EL (cell line): ENCODE measurements at regions not wholly inside any gene's neighbourhood (a gene's known extent, or its start where the extent isn't known, plus 50 kb on each side); places are given as distances from the start of the nearest gene placed in this dataset.
"Not testable (repeated sequence)": the region's sequence is repeated elsewhere in the genome, so short reads cannot be mapped to it uniquely, and the experiment has no call there.

Experiments
- DNase-seq: peaks from one replicate; pipeline ENCODE4 v3.0.0-alpha.2; 2016

GRCh38 chr1:212155219-212155618 lies 119.7 kb downstream of the DTL start:
- DNase-seq = no peak

GRCh38 chr1:212157252-212157651 lies 121.7 kb downstream of the DTL start:
- no peak for DNase-seq

- no peak for DNase-seq
Observed at GRCh38 chr1:212158912-212159796, 123.6 kb downstream of the DTL start.

GRCh38 chr1:212161231-212161781 lies 123.9 kb upstream of the PPP2R5A start:
- DNase-seq = peak; percentile 83

- peak; percentile 32 for DNase-seq
Observed at GRCh38 chr1:212162635-212163034, 122.6 kb upstream of the PPP2R5A start.

- DNase-seq = no peak
Observed at GRCh38 chr1:212164095-212164872, 120.9 kb upstream of the PPP2R5A start.

GRCh38 chr1:212166244-212166643 lies 119.0 kb upstream of the PPP2R5A start:
- no peak for DNase-seq

- no peak for DNase-seq
Observed at GRCh38 chr1:212166644-212167043, 118.6 kb upstream of the PPP2R5A start.

GRCh38 chr1:212167098-212167497 lies 118.1 kb upstream of the PPP2R5A start:
- peak; percentile 68 for DNase-seq

- DNase-seq = no peak
Observed at GRCh38 chr1:212173567-212173966, 111.6 kb upstream of the PPP2R5A start.

- not testable (repeated sequence) for DNase-seq
Observed at GRCh38 chr1:212174295-212174694, 110.9 kb upstream of the PPP2R5A start.

GRCh38 chr1:212177542-212177941 lies 107.7 kb upstream of the PPP2R5A start:
- DNase-seq = no peak

GRCh38 chr1:212178851-212179250 lies 106.4 kb upstream of the PPP2R5A start:
- peak; percentile 17 for DNase-seq

- peak; percentile 95 for DNase-seq
Observed at GRCh38 chr1:212179394-212180076, 105.7 kb upstream of the PPP2R5A start.

- DNase-seq = no peak
Observed at GRCh38 chr1:212181015-212181882, 104.0 kb upstream of the PPP2R5A start.

GRCh38 chr1:212182171-212182570 lies 103.0 kb upstream of the PPP2R5A start:
- DNase-seq = no peak

- DNase-seq = no peak
Observed at GRCh38 chr1:212182579-212182978, 102.6 kb upstream of the PPP2R5A start.

- no peak for DNase-seq
Observed at GRCh38 chr1:212186427-212187207, 98.6 kb upstream of the PPP2R5A start.

- DNase-seq = no peak
Observed at GRCh38 chr1:212188599-212189351, 96.4 kb upstream of the PPP2R5A start.

- no peak for DNase-seq
Observed at GRCh38 chr1:212189352-212189738, 95.9 kb upstream of the PPP2R5A start.
